Neuronal stem cell (in vitro differentiated cells): ENCODE measurements at regions not wholly inside any gene's neighbourhood (a gene's known extent, or its start where the extent isn't known, plus 50 kb on each side); places are given as distances from the start of the nearest gene placed in this dataset.
"Not testable (repeated sequence)": the region's sequence is repeated elsewhere in the genome, so short reads cannot be mapped to it uniquely, and the experiment has no call there.

Experiments used
- DNase-seq: peaks from one replicate; pipeline ENCODE4 v3.0.0-alpha.2; 2013; ENCODE audit warnings: low spot score
- H2AFZ ChIP-seq: one replicate; pipeline ENCODE4 v1.6.1; 2013; ENCODE audit warnings: mild to moderate bottlenecking, low read length, inconsistent platforms
- H2AK5ac ChIP-seq: 2 replicates; pipeline ENCODE4 v1.6.1; 2013; ENCODE audit warnings: low read depth, mild to moderate bottlenecking, inconsistent platforms, low read length, moderate library complexity, mixed read lengths
- H2BK120ac ChIP-seq: 2 replicates; pipeline ENCODE4 v1.6.1; 2013; ENCODE audit warnings: low read depth, mild to moderate bottlenecking, inconsistent platforms, low read length, moderate library complexity, mixed read lengths
- H2BK12ac ChIP-seq: one replicate; pipeline ENCODE4 v1.6.1; 2013; ENCODE audit warnings: low read length, inconsistent platforms
- H2BK15ac ChIP-seq: 2 replicates; pipeline ENCODE4 v1.6.1; 2013; ENCODE audit warnings: mild to moderate bottlenecking, low read length, inconsistent platforms, mixed read lengths
- H2BK5ac ChIP-seq: one replicate; pipeline ENCODE4 v1.6.1; 2013; ENCODE audit warnings: inconsistent platforms, mild to moderate bottlenecking, low read length, moderate library complexity
- H3K14ac ChIP-seq: one replicate; pipeline ENCODE4 v1.6.1; 2013; ENCODE audit warnings: low read length, inconsistent platforms
- H3K18ac ChIP-seq: 2 replicates; pipeline ENCODE4 v1.6.1; 2013; ENCODE audit warnings: low read length, inconsistent platforms
- H3K23ac ChIP-seq: 2 replicates; pipeline ENCODE4 v1.6.1; 2013; ENCODE audit warnings: low read depth, mild to moderate bottlenecking, mixed read lengths, low read length, inconsistent platforms; ENCODE audit not compliant: poor library complexity
- H3K27ac ChIP-seq: replicated peaks from 3 replicates; pipeline ENCODE4 v1.5.1; 2013; ENCODE audit warnings: low read length, inconsistent platforms
- H3K27me3 ChIP-seq, 3 experiments: 2 replicates each; pipeline ENCODE4 v1.6.1; 2013; ENCODE audit warnings: low read length in 3 of 3, mild to moderate bottlenecking in 2 of 3, inconsistent platforms in 1 of 3, low read depth in 1 of 3, mixed read lengths in 1 of 3, moderate library complexity in 1 of 3; ENCODE audit not compliant: control insufficient read depth in 3 of 3, insufficient read depth in 3 of 3
- H3K36me3 ChIP-seq, 2 donors: replicated peaks in 1 of 2; 2 replicates each; pipeline ENCODE4 v1.6.1; 2013; ENCODE audit warnings: low read length in 2 of 2; ENCODE audit not compliant: control insufficient read depth in 2 of 2, insufficient read depth in 2 of 2
- H3K4ac ChIP-seq: 2 replicates; pipeline ENCODE4 v1.6.1; 2013; ENCODE audit warnings: inconsistent platforms, mild to moderate bottlenecking, low read length, moderate library complexity
- H3K4me1 ChIP-seq, 2 donors: 1 replicate in 1 of 2; 2 replicates in 1 of 2; pipeline ENCODE4 v1.6.1; 2013; ENCODE audit warnings: low read length in 2 of 2, low read depth in 1 of 2; ENCODE audit not compliant: control insufficient read depth in 2 of 2, insufficient read depth in 1 of 2
- H3K4me2 ChIP-seq: one replicate; pipeline ENCODE4 v1.6.1; 2013; ENCODE audit warnings: mild to moderate bottlenecking, low read length, inconsistent platforms; ENCODE audit not compliant: insufficient read depth, poor library complexity, severe bottlenecking
- H3K4me3 ChIP-seq, 2 donors: 2 replicates each; pipeline ENCODE4 v1.5.1; 2013; ENCODE audit warnings: low read length in 2 of 2, mild to moderate bottlenecking in 2 of 2, inconsistent platforms in 1 of 2, moderate library complexity in 1 of 2
- H3K79me1 ChIP-seq: one replicate; pipeline ENCODE4 v1.6.1; 2013; ENCODE audit warnings: low read depth, mild to moderate bottlenecking, inconsistent platforms, low read length, moderate library complexity
- H3K9ac ChIP-seq: one replicate; pipeline ENCODE4 v1.6.1; 2013; ENCODE audit warnings: mild to moderate bottlenecking, low read depth, low read length, inconsistent platforms; ENCODE audit not compliant: poor library complexity
- H3K9me3 ChIP-seq, 2 donors: replicated peaks in 1 of 2; 2 replicates each; pipeline versions ENCODE3 to v1.6.1; 2013; ENCODE audit warnings: low read length in 2 of 2, mild to moderate bottlenecking in 2 of 2, inconsistent platforms in 1 of 2, low read depth in 1 of 2, mixed read lengths in 1 of 2, moderate library complexity in 1 of 2; ENCODE audit not compliant: control insufficient read depth in 2 of 2, insufficient read depth in 1 of 2
- H4K8ac ChIP-seq: one replicate; pipeline ENCODE4 v1.6.1; 2013; ENCODE audit warnings: low read depth, mild to moderate bottlenecking, inconsistent platforms, low read length, moderate library complexity
- H4K91ac ChIP-seq: one replicate; pipeline ENCODE4 v1.6.1; 2013; ENCODE audit warnings: low read length, low read depth, mild to moderate bottlenecking, inconsistent platforms; ENCODE audit not compliant: poor library complexity
- WGBS, 2 donors: extraction: QIAGEN DNeasy Blood & Tissue Kit; methylation state at CpG; one replicate each; pipeline ENCODE4 v1.1.7; 2013; ENCODE audit warnings: missing lambda C conversion rate in 2 of 2, mixed read lengths in 1 of 2; ENCODE audit not compliant: insufficient read length in 2 of 2, insufficient replicate concordance in 1 of 2; ENCODE audit errors: extremely low coverage in 2 of 2; 5-methylcytosine and 5-hydroxymethylcytosine counted together

DNA sequence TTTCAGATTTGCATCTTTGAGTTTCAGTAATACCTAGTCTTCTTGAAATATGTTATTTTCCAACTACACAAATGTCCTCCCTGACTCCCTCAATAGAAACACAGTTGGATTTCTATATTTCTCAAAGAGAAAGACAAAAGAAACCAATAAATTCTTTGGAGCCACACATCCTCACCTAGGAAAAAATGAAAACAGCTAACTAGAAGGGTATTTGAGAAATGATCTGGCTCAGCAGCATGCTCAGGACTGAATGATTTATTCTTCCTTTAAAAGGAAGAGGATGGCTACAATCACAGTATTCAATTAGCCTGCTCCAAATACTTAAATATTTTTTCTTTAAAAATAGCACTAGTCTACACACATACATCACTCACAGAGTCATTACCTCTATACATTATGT lies 196.4 kb upstream of the TENT5A start:
- Histone ChIP-seq H3K4me2 (no peak overlapping the region), H3K9ac (no peak overlapping the region), H3K4me1 (no peaks in the 10 kb centered on the region), H2AFZ (no peak overlapping the region), H4K91ac (no peak overlapping the region), H3K4ac (no peak overlapping the region), H3K18ac (no peak overlapping the region), H3K9me3 (no peaks in the 10 kb centered on the region), H3K27ac (no peak overlapping the region), H3K27me3 (no peaks in the 10 kb centered on the region), H3K36me3 (no peaks in the 10 kb centered on the region), H2BK12ac (no peak overlapping the region), H2BK15ac (no peak overlapping the region), H4K8ac (no peak overlapping the region), H3K79me1 (no peaks in the 10 kb centered on the region), H3K14ac (no peak overlapping the region), H2BK5ac (no peak overlapping the region), H3K4me3 (no peak overlapping the region), H2BK120ac (no peak overlapping the region), H2AK5ac (no peak overlapping the region), H3K23ac (no peak overlapping the region)
- DNase-seq, result no peak

DNA sequence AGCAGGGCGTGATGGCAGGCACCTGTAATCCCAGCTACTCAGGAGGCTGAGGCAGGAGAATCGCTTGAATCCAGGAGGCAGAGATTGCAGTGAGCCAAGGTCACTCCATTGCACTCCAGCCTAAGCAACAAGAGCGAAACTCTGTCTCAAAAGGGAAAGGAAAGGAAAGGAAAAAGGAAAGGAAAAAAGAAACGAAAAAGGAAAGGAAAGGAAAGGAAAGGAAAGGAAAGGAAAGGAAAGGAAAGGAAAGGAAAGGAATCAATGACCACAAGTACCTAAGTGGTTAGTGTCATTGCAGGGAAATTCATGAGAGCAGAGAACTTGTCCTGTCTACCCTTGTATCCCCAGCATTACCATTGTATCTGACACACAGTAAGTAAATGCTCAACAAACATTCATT lies 195.7 kb upstream of the TENT5A start:
- not testable (repeated sequence) for DNase-seq, H3K79me1 ChIP-seq, H3K9me3 ChIP-seq, H3K23ac ChIP-seq, H3K27me3 ChIP-seq, H3K4me2 ChIP-seq, H3K4me1 ChIP-seq, H3K14ac ChIP-seq, H3K36me3 ChIP-seq, H2BK120ac ChIP-seq, H3K18ac ChIP-seq, H3K9ac ChIP-seq, H3K4me3 ChIP-seq, H2BK12ac ChIP-seq, H2AFZ ChIP-seq, H3K4ac ChIP-seq, H2AK5ac ChIP-seq, H2BK15ac ChIP-seq, H3K27ac ChIP-seq, H2BK5ac ChIP-seq, H4K91ac ChIP-seq, H4K8ac ChIP-seq
- no CpG with 5 or more reads among the region's 4 CpGs for WGBS, 2 donors

DNA sequence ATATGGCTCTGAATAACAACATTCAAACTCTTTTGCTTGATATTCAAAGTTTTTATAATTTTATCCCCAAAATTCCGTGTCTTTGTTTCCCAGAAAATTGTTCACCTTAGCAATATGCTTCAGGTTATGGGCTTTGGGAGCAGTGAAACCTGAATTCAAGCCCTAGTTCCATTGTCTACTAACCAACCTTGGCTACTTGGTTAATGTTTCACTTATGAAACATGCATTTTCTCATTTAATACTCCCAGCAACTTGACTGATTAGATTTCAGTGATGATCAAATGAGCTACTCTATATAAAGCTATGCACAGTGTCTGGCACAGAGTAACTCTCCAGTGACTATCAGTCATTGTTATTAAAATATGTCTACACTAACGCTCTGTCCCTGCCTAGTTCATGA lies 192.2 kb upstream of the TENT5A start:
- H3K9ac ChIP-seq, result no peak overlapping the region
- no peaks in the 10 kb centered on the region for H3K79me1 ChIP-seq

DNA sequence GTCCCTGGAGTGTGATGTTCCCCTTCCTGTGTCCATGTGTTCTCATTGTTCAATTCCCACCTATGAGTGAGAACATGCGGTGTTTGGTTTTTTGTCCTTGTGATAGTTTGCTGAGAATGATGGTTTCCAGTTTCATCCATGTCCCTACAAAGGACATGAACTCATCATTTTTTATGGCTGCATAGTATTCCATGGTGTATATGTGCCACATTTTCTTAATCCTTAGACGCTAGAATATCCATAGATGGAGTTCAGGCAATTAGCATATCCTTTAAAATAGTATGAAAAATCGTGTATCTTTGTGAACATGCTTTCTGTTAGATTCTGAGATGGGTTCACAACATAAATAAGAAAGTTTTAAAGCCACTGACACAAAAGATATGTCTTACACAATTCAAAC lies 190.4 kb upstream of the TENT5A start:
- H3K27me3 ChIP-seq, H3K23ac ChIP-seq, H3K4me3 ChIP-seq, H2AFZ ChIP-seq, H4K8ac ChIP-seq, H3K18ac ChIP-seq, H3K4me2 ChIP-seq, H2BK15ac ChIP-seq, H4K91ac ChIP-seq, H3K36me3 ChIP-seq, H3K27ac ChIP-seq, H3K4me1 ChIP-seq, H3K4ac ChIP-seq, H2AK5ac ChIP-seq, H3K79me1 ChIP-seq, H2BK5ac ChIP-seq, DNase-seq, H3K9me3 ChIP-seq, H3K14ac ChIP-seq, H2BK12ac ChIP-seq, H3K9ac ChIP-seq, H2BK120ac ChIP-seq: not testable (repeated sequence)
- no CpG with 5 or more reads among the region's 3 CpGs for WGBS, 2 donors

More for the DNA sequence above, 192.2 kb upstream of the TENT5A start:
- no peak overlapping the region for H3K14ac ChIP-seq
- H3K27ac ChIP-seq, result no peak overlapping the region
- no CpG with 5 or more reads among the region's 2 CpGs for WGBS, 2 donors
- H3K36me3 ChIP-seq, result no peaks in the 10 kb centered on the region
- H4K8ac ChIP-seq, result no peak overlapping the region
- no peak overlapping the region for H3K23ac ChIP-seq
- H3K9me3 ChIP-seq, result no peaks in the 10 kb centered on the region
- H3K4me1 ChIP-seq, result no peaks in the 10 kb centered on the region
- no peak overlapping the region for H2AFZ ChIP-seq
- H2BK120ac ChIP-seq, result no peak overlapping the region
- H2AK5ac ChIP-seq, result no peak overlapping the region
- no peak overlapping the region for H2BK5ac ChIP-seq
- H3K4me2 ChIP-seq, result no peak overlapping the region
- no peak overlapping the region for H3K18ac ChIP-seq
- no peak overlapping the region for H3K4me3 ChIP-seq
- no peaks in the 10 kb centered on the region for H3K27me3 ChIP-seq
- H4K91ac ChIP-seq, result no peak overlapping the region
- no peak overlapping the region for H3K4ac ChIP-seq
- H2BK15ac ChIP-seq, result no peak overlapping the region
- no peak overlapping the region for H2BK12ac ChIP-seq
- no peak for DNase-seq
